HUES48 (cell line): ENCODE measurements at regions not wholly inside any gene's neighbourhood (a gene's known extent, or its start where the extent isn't known, plus 50 kb on each side); places are given as distances from the start of the nearest gene placed in this dataset.

Source experiments
- H3K27ac ChIP-seq: one replicate; pipeline ENCODE4 v1.7.0; 2013; ENCODE audit warnings: low read depth, low read length, inconsistent platforms
- H3K27me3 ChIP-seq: 2 replicates; pipeline ENCODE4 v1.6.1; 2013; ENCODE audit warnings: mild to moderate bottlenecking, low read length; ENCODE audit not compliant: control insufficient read depth, insufficient read depth
- H3K36me3 ChIP-seq: 2 replicates; pipeline ENCODE4 v1.6.1; 2013; ENCODE audit warnings: low read length; ENCODE audit not compliant: control insufficient read depth, insufficient read depth
- H3K4me1 ChIP-seq: 2 replicates; pipeline ENCODE4 v1.6.1; 2013; ENCODE audit warnings: mild to moderate bottlenecking, low read length; ENCODE audit not compliant: control insufficient read depth, insufficient read depth
- H3K4me3 ChIP-seq: 2 replicates; pipeline ENCODE4 v1.5.1; 2013; ENCODE audit warnings: mild to moderate bottlenecking, low read depth, low read length
- H3K9ac ChIP-seq: 2 replicates; pipeline ENCODE4 v1.6.1; 2013; ENCODE audit warnings: mild to moderate bottlenecking, low read depth, low read length, moderate library complexity
- H3K9me3 ChIP-seq: 2 replicates; pipeline ENCODE4 v1.6.1; 2013; ENCODE audit warnings: low read length; ENCODE audit not compliant: control insufficient read depth, insufficient read depth

DNA sequence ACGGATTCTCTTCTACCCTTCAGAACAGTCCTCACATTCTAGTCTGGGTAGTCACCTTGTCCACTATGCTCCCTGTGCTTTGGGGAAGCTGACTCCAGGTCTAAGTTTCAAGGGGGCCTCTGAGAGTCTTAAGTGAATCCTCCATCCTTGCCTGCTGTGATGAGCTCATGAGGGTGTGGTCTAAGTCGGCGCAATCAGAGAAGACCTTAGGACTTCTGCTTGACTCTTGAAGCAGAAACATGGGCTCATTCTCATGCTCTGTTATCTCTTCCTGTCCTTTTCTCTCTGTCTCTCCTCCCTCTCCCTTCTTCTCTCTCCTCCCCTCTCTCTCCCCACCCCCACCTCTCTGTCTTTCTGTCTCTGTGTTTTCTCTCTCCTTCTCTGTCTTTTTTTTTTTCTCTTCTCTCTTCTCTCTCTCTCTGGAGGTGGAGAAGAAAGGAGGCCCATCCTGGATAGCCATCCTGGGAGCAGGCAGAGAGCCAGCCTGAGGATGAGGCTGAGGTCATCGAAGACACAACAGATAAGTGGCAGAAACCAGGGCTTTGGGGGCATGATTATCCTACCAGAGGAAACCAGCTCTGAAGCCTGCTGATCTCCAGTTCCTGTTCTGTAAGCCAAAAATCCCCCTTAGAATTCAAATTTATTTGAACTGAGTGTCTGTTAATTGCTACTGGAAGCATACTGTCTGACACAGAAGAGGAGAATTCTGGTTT is 245.6 kb downstream of the SIPA1L2 start:
- no peaks in the 10 kb centered on the region for H3K36me3 ChIP-seq
- H3K4me3 ChIP-seq: no peak overlapping the region
- H3K4me1 ChIP-seq: peaks cover 6% of the 10 kb centered on the region; the same call in 1 of the 2 replicates
- H3K9me3 ChIP-seq: no peaks in the 10 kb centered on the region
- no peak overlapping the region for H3K9ac ChIP-seq
- H3K27ac ChIP-seq: no peak overlapping the region
- H3K27me3 ChIP-seq: no peaks in the 10 kb centered on the region

DNA sequence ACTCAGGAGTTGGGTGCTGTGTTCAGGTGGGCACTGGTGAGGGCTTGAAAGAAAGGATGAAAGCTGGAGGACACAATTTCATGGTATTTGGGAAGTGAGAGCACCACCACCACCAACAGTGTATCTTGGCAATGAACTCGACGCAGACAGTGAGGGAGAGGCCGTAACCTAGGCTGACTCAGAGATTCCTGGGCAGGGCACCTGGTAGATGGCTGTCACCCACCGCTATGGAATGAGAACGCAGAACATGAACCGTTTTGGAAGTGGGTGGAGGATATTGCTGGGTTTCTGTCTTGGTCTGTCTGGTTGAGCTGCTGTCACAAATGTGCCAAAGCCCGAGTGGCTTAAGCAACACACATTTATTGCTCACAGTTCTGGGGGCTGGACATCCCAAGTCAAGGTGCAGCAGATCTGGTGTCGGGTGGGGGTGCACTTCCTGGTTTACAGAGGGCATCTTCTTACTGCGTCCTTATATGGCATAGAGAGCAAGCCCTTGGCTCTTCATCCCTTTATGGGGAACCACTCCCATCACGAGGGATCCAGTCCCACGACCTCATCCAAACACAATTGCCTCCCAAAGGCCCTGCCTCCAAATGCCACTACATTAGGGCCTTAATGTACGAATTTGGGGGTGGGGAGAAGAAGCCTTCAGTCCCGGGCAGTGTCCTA is 246.3 kb downstream of the SIPA1L2 start:
- no peaks in the 10 kb centered on the region for H3K27me3 ChIP-seq
- no peak overlapping the region for H3K4me3 ChIP-seq
- H3K27ac ChIP-seq: no peak overlapping the region
- peaks cover 6% of the 10 kb centered on the region; the same call in 1 of the 2 replicates for H3K4me1 ChIP-seq
- H3K9me3 ChIP-seq: no peaks in the 10 kb centered on the region
- no peaks in the 10 kb centered on the region for H3K36me3 ChIP-seq
- H3K9ac ChIP-seq: no peak overlapping the region

DNA sequence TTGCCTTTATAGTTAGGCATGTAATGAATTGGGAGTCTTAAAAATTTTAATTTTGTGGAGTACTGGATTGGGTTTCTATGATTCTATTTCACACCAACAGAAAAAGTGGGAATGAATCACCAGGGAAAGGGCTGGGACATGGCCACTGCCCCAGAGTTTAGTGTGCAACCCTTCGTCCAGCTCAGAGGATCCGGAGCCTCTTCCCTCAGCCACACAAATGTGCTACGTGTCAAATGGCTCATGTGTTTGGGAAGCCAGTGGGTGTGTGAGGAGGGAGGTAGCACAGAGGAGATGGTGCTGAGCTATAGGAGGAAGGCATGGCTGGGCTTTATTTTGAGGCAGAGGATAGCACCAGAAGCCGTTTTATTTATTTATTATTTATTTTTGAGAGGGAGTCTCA is 247.3 kb downstream of the SIPA1L2 start:
- Histone ChIP-seq H3K4me1 (peaks cover 6% of the 10 kb centered on the region; the same call in 1 of the 2 replicates), H3K27me3 (no peaks in the 10 kb centered on the region), H3K4me3 (no peak overlapping the region), H3K9me3 (no peaks in the 10 kb centered on the region), H3K36me3 (no peaks in the 10 kb centered on the region), H3K9ac (no peak overlapping the region), H3K27ac (no peak overlapping the region)

DNA sequence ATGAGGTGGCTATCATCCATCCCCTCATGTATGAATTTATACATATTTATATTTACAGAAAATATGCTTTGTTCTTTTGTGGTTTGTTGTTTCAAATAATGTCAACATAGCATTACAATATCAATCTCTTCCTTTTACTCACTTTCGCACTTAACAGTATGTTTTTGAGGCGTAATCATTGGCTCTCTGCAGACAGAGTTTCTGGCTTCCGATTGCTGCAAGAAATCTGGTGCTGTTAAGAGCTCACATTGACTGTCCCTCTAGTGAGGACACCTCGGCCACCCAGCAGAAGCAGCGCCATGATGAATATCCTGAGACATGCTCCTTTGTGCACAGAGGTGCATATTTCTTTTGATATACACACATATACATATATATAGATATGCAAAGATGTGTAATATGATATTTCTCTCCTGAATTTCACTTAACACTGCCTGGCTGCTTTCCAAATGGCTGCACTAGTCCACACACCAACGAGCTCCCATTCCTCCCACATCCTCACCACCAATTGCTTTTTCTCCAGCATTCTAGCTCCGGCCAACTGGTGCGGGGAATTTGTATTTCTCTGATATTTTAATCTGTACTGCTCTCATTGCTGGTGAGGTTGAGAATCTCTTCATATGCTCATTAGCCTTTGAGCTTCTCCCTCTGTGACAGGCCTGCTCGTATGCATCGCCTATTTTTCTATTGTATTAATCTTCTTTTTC is 248.4 kb downstream of the SIPA1L2 start:
- H3K9me3 ChIP-seq: no peaks in the 10 kb centered on the region
- no peak overlapping the region for H3K4me3 ChIP-seq
- no peaks in the 10 kb centered on the region for H3K27me3 ChIP-seq
- peaks cover 6% of the 10 kb centered on the region; the same call in 1 of the 2 replicates for H3K4me1 ChIP-seq
- no peak overlapping the region for H3K27ac ChIP-seq
- no peaks in the 10 kb centered on the region for H3K36me3 ChIP-seq
- no peak overlapping the region for H3K9ac ChIP-seq

DNA sequence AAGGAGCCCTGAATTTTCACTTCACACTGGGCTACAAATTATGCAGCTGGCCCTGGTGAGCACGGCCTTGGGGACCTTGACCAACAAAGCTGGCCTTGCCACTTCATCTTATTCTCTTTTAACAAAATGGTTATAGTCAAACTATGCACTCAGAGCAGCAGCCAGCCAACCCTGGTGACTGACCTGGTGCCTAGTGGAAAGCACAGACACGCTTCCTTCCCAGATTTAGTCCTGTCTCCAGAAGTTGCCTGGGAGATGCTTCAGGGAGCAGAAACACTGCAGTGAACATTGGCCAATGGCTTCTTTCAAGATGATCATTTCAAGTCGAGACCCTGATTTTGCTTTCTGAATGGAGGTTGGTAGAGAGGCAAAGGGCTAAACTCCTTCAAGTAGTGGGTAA is 249.3 kb downstream of the SIPA1L2 start:
- no peak overlapping the region for H3K9ac ChIP-seq
- no peak overlapping the region for H3K4me3 ChIP-seq
- no peaks in the 10 kb centered on the region for H3K9me3 ChIP-seq
- H3K27ac ChIP-seq: no peak overlapping the region
- peaks cover 6% of the 10 kb centered on the region; the same call in 1 of the 2 replicates for H3K4me1 ChIP-seq
- no peaks in the 10 kb centered on the region for H3K27me3 ChIP-seq
- H3K36me3 ChIP-seq: no peaks in the 10 kb centered on the region

DNA sequence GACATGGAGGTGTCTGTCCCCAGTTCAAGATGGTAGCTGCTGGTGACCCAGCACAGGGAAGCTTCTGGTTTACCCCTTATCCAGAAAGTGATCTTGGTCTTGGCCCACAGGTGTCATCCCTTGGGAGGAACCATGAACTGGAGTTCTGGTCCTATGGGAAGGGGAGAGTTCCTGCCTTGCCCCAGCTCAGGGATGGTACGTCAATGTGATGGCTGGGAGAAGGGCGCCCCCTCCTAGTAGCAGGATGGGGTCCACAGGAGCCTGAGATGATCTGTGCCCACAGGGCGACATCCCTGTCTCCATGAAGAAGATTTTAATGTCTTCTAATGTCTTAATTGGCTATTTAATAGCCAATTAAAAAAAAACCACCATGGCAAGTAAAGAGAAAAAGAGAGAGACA is 249.8 kb downstream of the SIPA1L2 start:
- no peak overlapping the region for H3K9ac ChIP-seq

DNA sequence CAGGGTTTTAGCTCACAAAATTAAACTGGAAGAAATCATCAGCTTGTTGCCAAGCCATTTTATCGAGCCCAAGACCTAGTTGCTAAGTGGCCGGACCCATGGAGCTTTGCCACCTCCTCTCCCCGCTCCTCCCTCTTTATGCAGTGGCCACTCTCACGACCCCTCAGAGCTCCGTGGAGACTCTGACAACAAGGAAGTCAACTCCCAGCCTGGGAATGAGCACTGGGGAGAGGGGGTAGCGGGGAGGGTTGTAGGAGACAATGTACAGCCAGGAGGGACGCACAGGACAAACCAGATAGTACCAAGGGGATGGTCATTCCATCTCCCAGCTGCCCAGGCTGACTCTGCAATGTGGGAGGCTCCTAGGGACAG is 250.9 kb downstream of the SIPA1L2 start:
- Histone ChIP-seq H3K9ac (no peak overlapping the region), H3K27ac (no peak overlapping the region), H3K4me3 (no peak overlapping the region), H3K9me3 (no peaks in the 10 kb centered on the region), H3K27me3 (no peaks in the 10 kb centered on the region), H3K36me3 (no peaks in the 10 kb centered on the region), H3K4me1 (peaks cover 6% of the 10 kb centered on the region; the same call in 1 of the 2 replicates)

More for the DNA sequence above, 249.8 kb downstream of the SIPA1L2 start:
- no peaks in the 10 kb centered on the region for H3K36me3 ChIP-seq
- no peaks in the 10 kb centered on the region for H3K9me3 ChIP-seq
- H3K4me3 ChIP-seq: no peak overlapping the region
- no peaks in the 10 kb centered on the region for H3K27me3 ChIP-seq
- no peak overlapping the region for H3K27ac ChIP-seq
- peaks cover 6% of the 10 kb centered on the region; the same call in 1 of the 2 replicates for H3K4me1 ChIP-seq

DNA sequence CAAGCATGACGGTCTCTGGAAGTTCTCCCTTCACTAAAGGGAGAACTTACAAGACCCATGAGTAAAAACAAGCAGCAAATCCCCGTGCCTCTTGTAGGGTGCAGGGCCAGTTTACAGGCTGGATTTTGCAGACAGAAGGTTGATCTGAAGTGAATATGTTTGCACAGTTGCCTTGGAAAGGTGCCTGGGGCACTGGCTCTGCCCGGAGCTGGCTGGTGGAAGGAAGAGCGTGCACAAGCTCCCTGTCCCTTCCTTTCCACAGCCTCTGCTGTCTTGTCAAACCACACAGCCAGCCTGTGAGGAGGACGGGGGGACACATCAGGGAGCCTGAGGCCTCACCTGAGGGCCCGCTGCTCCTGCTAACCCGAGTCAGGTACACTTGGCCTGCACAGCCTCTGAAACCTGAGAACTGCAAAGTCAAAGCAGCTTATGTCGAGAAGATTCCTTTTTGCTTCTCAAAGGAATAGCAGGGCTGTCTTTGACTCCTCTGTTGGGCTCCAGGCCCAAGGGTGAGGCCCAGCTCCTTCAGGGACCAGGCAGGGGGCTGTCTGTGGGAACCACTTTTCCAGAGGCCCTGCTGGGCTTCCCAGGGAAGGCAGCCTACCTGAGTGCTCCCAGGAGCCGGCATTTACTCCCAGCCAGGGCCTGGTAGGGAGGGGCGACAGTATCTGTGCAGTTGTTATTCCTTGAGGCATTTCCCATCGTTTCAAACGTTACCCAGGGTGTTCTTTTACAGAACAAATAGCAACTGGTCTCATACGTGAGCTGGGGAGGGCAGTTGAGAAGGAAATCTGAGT is 251.5 kb downstream of the SIPA1L2 start:
- Histone ChIP-seq H3K27ac (no peak overlapping the region), H3K36me3 (no peaks in the 10 kb centered on the region), H3K27me3 (no peaks in the 10 kb centered on the region), H3K4me3 (no peak overlapping the region), H3K4me1 (peaks cover 6% of the 10 kb centered on the region; the same call in 1 of the 2 replicates), H3K9ac (no peak overlapping the region), H3K9me3 (no peaks in the 10 kb centered on the region)

DNA sequence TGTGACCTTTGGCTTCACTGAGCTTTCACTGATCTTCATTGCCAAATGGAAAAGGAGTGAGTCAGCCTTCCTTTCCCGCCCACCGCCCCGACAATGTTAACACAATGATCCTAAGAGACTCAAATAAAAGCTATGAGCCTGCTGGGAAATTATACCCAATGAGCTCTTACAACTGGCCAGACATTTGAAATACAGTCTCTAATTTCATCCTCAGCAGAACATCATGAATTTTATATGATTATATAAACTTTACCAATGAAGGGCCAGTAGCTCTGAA is 252.5 kb downstream of the SIPA1L2 start:
- H3K9ac ChIP-seq: no peak overlapping the region
- H3K4me1 ChIP-seq: peaks cover 6% of the 10 kb centered on the region; the same call in 1 of the 2 replicates
- H3K27me3 ChIP-seq: no peaks in the 10 kb centered on the region
- H3K4me3 ChIP-seq: no peak overlapping the region
- no peak overlapping the region for H3K27ac ChIP-seq
- H3K36me3 ChIP-seq: no peaks in the 10 kb centered on the region
- no peaks in the 10 kb centered on the region for H3K9me3 ChIP-seq

DNA sequence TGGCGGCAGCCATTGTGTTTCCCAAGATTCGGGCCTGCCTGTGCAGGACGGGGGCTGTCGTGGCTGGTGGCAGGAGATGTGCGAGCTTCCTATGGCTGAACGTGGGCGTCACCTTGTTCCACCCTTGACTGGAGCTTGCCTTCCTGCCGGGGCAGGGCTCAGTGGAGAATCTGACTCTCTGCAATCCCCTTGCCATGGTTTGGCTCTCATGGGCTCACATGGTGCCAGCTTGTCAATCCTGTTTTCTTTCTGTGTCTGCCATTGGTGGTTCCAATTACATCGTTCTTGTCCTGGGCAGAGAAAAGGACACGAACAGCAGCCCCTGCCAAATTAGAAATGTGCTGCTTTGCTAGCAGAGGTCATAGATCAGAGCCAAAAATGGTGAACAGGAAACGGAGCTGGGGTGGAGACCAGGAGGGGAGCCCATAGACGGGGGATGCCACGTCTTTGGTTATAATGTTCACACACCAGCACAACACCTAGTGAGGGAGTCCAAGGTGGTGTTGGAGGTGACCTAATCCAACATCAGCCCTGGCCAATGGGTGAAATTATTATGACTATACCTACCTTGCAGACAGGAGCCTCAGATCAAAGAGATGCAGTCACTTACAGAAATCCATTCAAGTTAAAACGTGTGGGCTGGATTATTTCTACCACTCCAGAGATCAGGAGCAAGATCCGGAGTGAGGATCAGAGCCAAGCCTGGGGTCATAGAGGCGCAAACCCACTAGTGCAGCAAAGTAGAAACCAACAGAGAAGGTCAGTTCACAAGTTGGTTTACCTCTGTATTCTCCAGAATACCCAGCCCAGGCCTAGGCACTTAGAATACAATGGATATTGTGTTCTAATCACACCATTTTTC is 253.1 kb downstream of the SIPA1L2 start:
- Histone ChIP-seq H3K4me1 (peaks cover 6% of the 10 kb centered on the region; the same call in 1 of the 2 replicates), H3K36me3 (no peaks in the 10 kb centered on the region), H3K27me3 (no peaks in the 10 kb centered on the region), H3K4me3 (no peak overlapping the region), H3K9me3 (no peaks in the 10 kb centered on the region), H3K9ac (no peak overlapping the region), H3K27ac (no peak overlapping the region)
